H1 (cell line): ENCODE measurements at regions not wholly inside any gene's neighbourhood (a gene's known extent, or its start where the extent isn't known, plus 50 kb on each side); places are given as distances from the start of the nearest gene placed in this dataset.
"Not testable (repeated sequence)": the region's sequence is repeated elsewhere in the genome, so short reads cannot be mapped to it uniquely, and the experiment has no call there.

ENCODE experiments used
- CTCF ChIA-PET: fragments of 300-600 bp; sonication (Branson Sonifier 250); formaldehyde crosslinking; loops from one replicate; lab custom pipeline; 2021; ENCODE audit not compliant: partially characterized antibody; lab: Charles Lee
- POLR2A ChIA-PET: fragments of 300-600 bp; sonication (Branson Sonifier 250); formaldehyde crosslinking; loops from one replicate; lab custom pipeline; 2021; ENCODE audit warnings: inconsistent platforms; ENCODE audit not compliant: partially characterized antibody; lab: Charles Lee
- DNase-seq, 2 experiments: peaks; one replicate each; pipeline versions ENCODE4 v3.0.0 to v3.0.0-alpha.2; 2010 to 2022; ENCODE audit warnings: low spot score in 2 of 2, low read depth in 1 of 2, mixed read lengths in 1 of 2
- FAIRE-seq: peaks from 2 replicates; lab custom pipeline; 2011; peaks lifted over from hg19 to GRCh38; lab: Jason Lieb, UNC
- H2AFZ ChIP-seq: 2 replicates; pipeline ENCODE4 v1.8.1; 2012; ENCODE audit warnings: low read length, inconsistent platforms
- H2AK5ac ChIP-seq: 2 replicates; pipeline ENCODE4 v1.6.1; 2013; ENCODE audit warnings: low read depth, low read length
- H2BK120ac ChIP-seq: replicated peaks from 2 replicates; pipeline ENCODE3; 2013; ENCODE audit warnings: low read depth, low read length, inconsistent platforms
- H2BK12ac ChIP-seq: 2 replicates; pipeline ENCODE4 v1.6.1; 2013; ENCODE audit warnings: low read depth, low read length
- H2BK15ac ChIP-seq: 2 replicates; pipeline ENCODE4 v1.6.1; 2013; ENCODE audit warnings: low read length
- H2BK20ac ChIP-seq: 2 replicates; pipeline ENCODE4 v1.6.1; 2013; ENCODE audit warnings: low read length
- H2BK5ac ChIP-seq: 2 replicates; pipeline ENCODE4 v1.6.1; 2013; ENCODE audit warnings: low read depth, low read length
- H3K14ac ChIP-seq: 2 replicates; pipeline ENCODE4 v1.6.1; 2013; ENCODE audit warnings: inconsistent platforms; ENCODE audit not compliant: insufficient read length
- H3K18ac ChIP-seq: 2 replicates; pipeline ENCODE4 v1.6.1; 2013; ENCODE audit warnings: low read length; ENCODE audit errors: extremely low read depth
- H3K23ac ChIP-seq: 2 replicates; pipeline ENCODE4 v1.6.1; 2013; ENCODE audit warnings: inconsistent platforms; ENCODE audit not compliant: insufficient read length
- H3K23me2 ChIP-seq: 2 replicates; pipeline ENCODE4 v1.6.1; 2013; ENCODE audit warnings: low read depth, low read length
- H3K27ac ChIP-seq: 2 replicates; pipeline ENCODE4 v1.6.1; 2011; ENCODE audit warnings: low read depth, low read length, inconsistent platforms
- H3K27me3 ChIP-seq, 4 experiments: replicated peaks in 1 of 4; 1 replicate in 1 of 4; 2 replicates in 3 of 4; pipeline versions ENCODE4 v1.6.1 to v1.8.1; 2011 to 2013; ENCODE audit warnings: low read length in 3 of 4, mild to moderate bottlenecking in 3 of 4, inconsistent platforms in 2 of 4, mixed read lengths in 2 of 4, moderate library complexity in 1 of 4; ENCODE audit not compliant: control insufficient read depth in 3 of 4, insufficient read depth in 3 of 4; ENCODE audit errors: extremely low read depth in 1 of 4
- H3K36me3 ChIP-seq, 4 experiments: 2 replicates each; pipeline versions ENCODE4 v1.6.1 to v1.8.1; 2011 to 2013; ENCODE audit warnings: mild to moderate bottlenecking in 4 of 4, low read length in 3 of 4, moderate library complexity in 2 of 4, control low read depth in 1 of 4, inconsistent platforms in 1 of 4; ENCODE audit not compliant: insufficient read depth in 4 of 4, control insufficient read depth in 2 of 4
- H3K4ac ChIP-seq: replicated peaks from 2 replicates; pipeline ENCODE3; 2013; ENCODE audit warnings: low read length, low read depth, mixed read lengths, inconsistent platforms; ENCODE audit not compliant: insufficient read length
- H3K4me1 ChIP-seq, 4 experiments: replicated peaks in 1 of 4; 1 replicate in 1 of 4; 2 replicates in 3 of 4; pipeline versions ENCODE4 v1.6.1 to v1.8.1; 2011 to 2013; ENCODE audit warnings: low read length in 3 of 4, inconsistent platforms in 2 of 4, mixed read lengths in 1 of 4; ENCODE audit not compliant: insufficient read depth in 4 of 4, control insufficient read depth in 3 of 4
- H3K4me2 ChIP-seq, 2 experiments: 2 replicates each; pipeline versions ENCODE4 v1.6.1 to v1.8.1; 2011 to 2013; ENCODE audit warnings: low read depth in 2 of 2, low read length in 2 of 2, control low read depth in 1 of 2, inconsistent platforms in 1 of 2, mild to moderate bottlenecking in 1 of 2; ENCODE audit not compliant: insufficient read depth in 1 of 2
- H3K4me3 ChIP-seq, 4 experiments: fragments of 200-600, 300-600 bp in 1 of 4; sonication (generic), shearing (Covaris generic), sonication (Bioruptor Twin) in 1 of 4; 2 replicates each; pipeline versions ENCODE4 v1.5.1 to v1.8.1; 2011 to 2016; ENCODE audit warnings: low read length in 4 of 4, low read depth in 3 of 4, control low read depth in 2 of 4, inconsistent platforms in 2 of 4, mild to moderate bottlenecking in 2 of 4, mixed read lengths in 1 of 4, moderate library complexity in 1 of 4; ENCODE audit not compliant: insufficient read depth in 2 of 4; ENCODE audit errors: extremely low read depth in 1 of 4
- H3K56ac ChIP-seq: replicated peaks from 2 replicates; pipeline ENCODE3; 2013; ENCODE audit warnings: low read depth, mild to moderate bottlenecking, mixed read lengths, low read length, inconsistent platforms; ENCODE audit not compliant: insufficient read length
- H3K79me1 ChIP-seq: 2 replicates; pipeline ENCODE4 v1.6.1; 2013; ENCODE audit warnings: low read depth, low read length, control low read depth
- H3K79me2 ChIP-seq, 2 experiments: 2 replicates each; pipeline versions ENCODE4 v1.6.1 to v1.8.1; 2012 to 2013; ENCODE audit warnings: low read length in 2 of 2, mild to moderate bottlenecking in 2 of 2, inconsistent platforms in 1 of 2; ENCODE audit not compliant: insufficient read depth in 2 of 2, control insufficient read depth in 1 of 2
- H3K9ac ChIP-seq, 4 experiments: replicated peaks in 1 of 4; 1 replicate in 1 of 4; 2 replicates in 3 of 4; pipeline versions ENCODE4 v1.6.1 to v1.8.1; 2011 to 2013; ENCODE audit warnings: low read depth in 3 of 4, low read length in 3 of 4, control low read depth in 2 of 4, mild to moderate bottlenecking in 2 of 4, moderate library complexity in 2 of 4, inconsistent platforms in 1 of 4; ENCODE audit errors: extremely low read depth in 1 of 4
- H3K9me3 ChIP-seq, 2 experiments: 2 replicates each; pipeline versions ENCODE4 v1.6.1 to v1.8.1; 2012 to 2013; ENCODE audit warnings: mild to moderate bottlenecking in 2 of 2, moderate library complexity in 2 of 2, control low read depth in 1 of 2, inconsistent platforms in 1 of 2, low read depth in 1 of 2, low read length in 1 of 2, mixed read lengths in 1 of 2; ENCODE audit not compliant: insufficient read depth in 2 of 2
- H4K20me1 ChIP-seq, 2 experiments: replicated peaks in 1 of 2; 2 replicates each; pipeline versions ENCODE3 to v1.8.1; 2011 to 2013; ENCODE audit warnings: inconsistent platforms in 2 of 2, low read length in 2 of 2, mild to moderate bottlenecking in 1 of 2; ENCODE audit not compliant: insufficient read depth in 2 of 2, control insufficient read depth in 1 of 2
- H4K5ac ChIP-seq: 2 replicates; pipeline ENCODE4 v1.6.1; 2013; ENCODE audit warnings: low read length, low read depth, mixed read lengths, inconsistent platforms; ENCODE audit not compliant: insufficient read length
- H4K8ac ChIP-seq: 2 replicates; pipeline ENCODE4 v1.8.0; 2013; ENCODE audit warnings: mild to moderate bottlenecking, moderate library complexity, low read length, inconsistent platforms; ENCODE audit not compliant: insufficient read depth; ENCODE audit errors: extremely low read depth
- H4K91ac ChIP-seq: replicated peaks from 2 replicates; pipeline ENCODE3; 2013; ENCODE audit warnings: low read length, mixed read lengths, inconsistent platforms; ENCODE audit not compliant: insufficient read length
- WGBS, 2 experiments: shearing (Covaris generic) in 1 of 2; methylation state at CpG; one replicate each; pipeline versions ENCODE4 v1.1.6 to v1.1.7; 2013 to 2015; ENCODE audit warnings: low lambda C conversion rate in 2 of 2, mixed read lengths in 2 of 2, inconsistent platforms in 1 of 2, low coverage in 1 of 2, missing lambda C conversion rate in 1 of 2; ENCODE audit not compliant: insufficient replicate concordance in 2 of 2, insufficient coverage in 1 of 2, insufficient read length in 1 of 2; ENCODE audit errors: extremely low coverage in 1 of 2, missing lambda C conversion rate in 1 of 2; 5-methylcytosine and 5-hydroxymethylcytosine counted together

GRCh38 chr2:129046475-129046874 is 727.8 kb upstream of the HS6ST1 start:
- H3K23me2 ChIP-seq, H2BK20ac ChIP-seq, DNase-seq, H2AK5ac ChIP-seq, H4K5ac ChIP-seq, H4K8ac ChIP-seq, H3K18ac ChIP-seq, H3K36me3 ChIP-seq, H2BK120ac ChIP-seq, H3K4me1 ChIP-seq, H3K27ac ChIP-seq, H2BK12ac ChIP-seq, H3K56ac ChIP-seq, H3K79me2 ChIP-seq, H2BK5ac ChIP-seq, H3K4me3 ChIP-seq, H3K9ac ChIP-seq, CTCF ChIA-PET, H3K4me2 ChIP-seq, H3K79me1 ChIP-seq, POLR2A ChIA-PET, H2BK15ac ChIP-seq, H4K20me1 ChIP-seq, H3K27me3 ChIP-seq, H3K23ac ChIP-seq, FAIRE-seq, H2AFZ ChIP-seq, H3K14ac ChIP-seq, H4K91ac ChIP-seq, H3K4ac ChIP-seq: not testable (repeated sequence)
- peaks cover 8 to 11% of the 10 kb centered on the region in 2 experiments for H3K9me3 ChIP-seq
- 72% methylated on average over 1 of the region's 1 CpG; no CpG with 5 or more reads in 1 of the 2 experiments for WGBS, 2 experiments
